ENCODE measurements at regions not wholly inside any gene's neighbourhood (a gene's known extent, or its start where the extent isn't known, plus 50 kb on each side); places are given as distances from the start of the nearest gene placed in this dataset.
"Not testable (repeated sequence)": the region's sequence is repeated elsewhere in the genome, so short reads cannot be mapped to it uniquely, and the experiment has no call there.

GRCh38 chr14:38973083-38973700, 129.8 kb downstream of the SEC23A start:
- no peak for DNase-seq

- DNase-seq, result no peak
Observed at GRCh38 chr14:38972511-38972910, 130.5 kb downstream of the SEC23A start.

- DNase-seq, result no peak
Observed at GRCh38 chr14:38971258-38971921, 131.6 kb downstream of the SEC23A start.

GRCh38 chr14:38964630-38965029, 138.4 kb downstream of the SEC23A start:
- no peak for DNase-seq

GRCh38 chr14:38960946-38961531, 142.0 kb downstream of the SEC23A start:
- DNase-seq, result no peak

- no peak for DNase-seq
Observed at GRCh38 chr14:38959021-38959420, 144.0 kb downstream of the SEC23A start.

- no peak for DNase-seq
Observed at GRCh38 chr14:38958589-38958988, 144.4 kb downstream of the SEC23A start.

GRCh38 chr14:38951451-38951850, 151.6 kb downstream of the SEC23A start:
- DNase-seq, result no peak

- DNase-seq, result no peak
Observed at GRCh38 chr14:38950676-38951075, 152.4 kb downstream of the SEC23A start.

GRCh38 chr14:38948576-38948975, 154.5 kb downstream of the SEC23A start:
- no peak for DNase-seq

GRCh38 chr14:38948171-38948570, 154.9 kb downstream of the SEC23A start:
- no peak for DNase-seq

- DNase-seq, result no peak
Observed at GRCh38 chr14:38947343-38947742, 155.7 kb downstream of the SEC23A start.

GRCh38 chr14:38944691-38945090, 158.3 kb downstream of the SEC23A start:
- no peak for DNase-seq

- no peak for DNase-seq
Observed at GRCh38 chr14:38941488-38941887, 161.5 kb downstream of the SEC23A start.

- not testable (repeated sequence) for DNase-seq
Observed at GRCh38 chr14:38932653-38933000, 170.4 kb downstream of the SEC23A start.

- DNase-seq, result no peak
Observed at GRCh38 chr14:38931969-38932652, 170.9 kb downstream of the SEC23A start.

GRCh38 chr14:38930898-38931297, 172.1 kb downstream of the SEC23A start:
- DNase-seq, result no peak

GRCh38 chr14:38930022-38930421, 173.0 kb downstream of the SEC23A start:
- no peak for DNase-seq

- DNase-seq, result no peak
Observed at GRCh38 chr14:38929416-38929815, 173.6 kb downstream of the SEC23A start.

GRCh38 chr14:38921893-38922292, 181.1 kb downstream of the SEC23A start:
- DNase-seq, result not testable (repeated sequence)

- no peak for DNase-seq
Observed at GRCh38 chr14:38915125-38915524, 187.9 kb downstream of the SEC23A start.

- no peak for DNase-seq
Observed at GRCh38 chr14:38910092-38910491, 192.9 kb downstream of the SEC23A start.

GRCh38 chr14:38904959-38905358, 198.1 kb downstream of the SEC23A start:
- DNase-seq, result no peak

- no peak for DNase-seq
Observed at GRCh38 chr14:38901791-38902190, 201.2 kb downstream of the SEC23A start.
